Neural cell (in vitro differentiated cells): ENCODE measurements at regions not wholly inside any gene's neighbourhood (a gene's known extent, or its start where the extent isn't known, plus 50 kb on each side); places are given as distances from the start of the nearest gene placed in this dataset.

Experiments used
- H2AFZ ChIP-seq: fragments of 200-600, 300-800 bp; sonication (generic), shearing (Covaris generic); 2 replicates; pipeline ENCODE4 v1.6.0; 2014; ENCODE audit warnings: low read depth, mild to moderate bottlenecking, antibody characterized with exemption, low read length, moderate library complexity
- H3F3A ChIP-seq: fragments of 200-600 bp; shearing (Covaris generic); 2 replicates; pipeline ENCODE4 v1.6.1; 2016; ENCODE audit warnings: mild to moderate bottlenecking, moderate library complexity, mixed read lengths, antibody characterized with exemption, low read length; ENCODE audit not compliant: insufficient read depth, poor library complexity, severe bottlenecking
- H3K27ac ChIP-seq: fragments of 200-600, 300-800 bp; sonication (generic), shearing (Covaris generic); 2 replicates; pipeline ENCODE4 v1.5.1; 2014; ENCODE audit warnings: mild to moderate bottlenecking, low read length, moderate library complexity
- H3K27me3 ChIP-seq: fragments of 300-800, 200-600 bp; sonication (generic), shearing (Covaris generic); 2 replicates; pipeline ENCODE4 v1.6.0; 2014; ENCODE audit warnings: mild to moderate bottlenecking, low read depth, low read length, moderate library complexity; ENCODE audit not compliant: insufficient read depth
- H3K36me3 ChIP-seq: fragments of 300-800, 200-600 bp; sonication (generic), shearing (Covaris generic); 2 replicates; pipeline ENCODE4 v1.5.1; 2014; ENCODE audit warnings: mild to moderate bottlenecking, antibody characterized with exemption, low read length, moderate library complexity; ENCODE audit not compliant: insufficient read depth
- H3K4me2 ChIP-seq: fragments of 300-800, 200-600 bp; sonication (generic), shearing (Covaris generic); 2 replicates; pipeline ENCODE4 v1.6.0; 2014; ENCODE audit warnings: mild to moderate bottlenecking, low read length
- H3K4me3 ChIP-seq: fragments of 300-800, 200-600 bp; sonication (generic), shearing (Covaris generic); 2 replicates; pipeline ENCODE4 v1.5.1; 2014; ENCODE audit warnings: mild to moderate bottlenecking, low read length, moderate library complexity
- H3K79me2 ChIP-seq: fragments of 200-600 bp; shearing (Covaris generic); replicated peaks from 2 replicates; pipeline ENCODE4 v1.6.0; 2014; ENCODE audit warnings: mild to moderate bottlenecking, low read length, moderate library complexity; ENCODE audit not compliant: insufficient read depth
- H3K9ac ChIP-seq: fragments of 300-800, 200-600 bp; sonication (generic), shearing (Covaris generic); 2 replicates; pipeline ENCODE4 v1.6.1; 2016; ENCODE audit warnings: mild to moderate bottlenecking, low read length, mixed read lengths
- H3K9me2 ChIP-seq: fragments of 200-600 bp; shearing (Covaris generic); 2 replicates; pipeline ENCODE4 v1.6.1; 2016; ENCODE audit warnings: mild to moderate bottlenecking, low read length, mixed read lengths; ENCODE audit not compliant: insufficient read depth
- H3K9me3 ChIP-seq: fragments of 200-600, 300-800 bp; sonication (generic), shearing (Covaris generic); 2 replicates; pipeline ENCODE4 v1.6.1; 2016; ENCODE audit warnings: mild to moderate bottlenecking, mixed run types, low read length, moderate library complexity, mixed read lengths
- H4K20me1 ChIP-seq: fragments of 200-600 bp; shearing (Covaris generic); 2 replicates; pipeline ENCODE4 v1.6.1; 2016; ENCODE audit warnings: mild to moderate bottlenecking, mixed run types; ENCODE audit not compliant: insufficient read depth
- EP300 ChIP-seq: fragments of 450-650 bp; conservative IDR thresholded peaks from 2 replicates; pipeline ENCODE4 v1.6.1; 2014; ENCODE audit warnings: antibody characterized with exemption, mild to moderate bottlenecking, moderate library complexity; ENCODE audit not compliant: poor library complexity, severe bottlenecking
- EZH2 ChIP-seq: fragments of 200-600, 300-800 bp; shearing (Covaris generic), sonication (generic); IDR thresholded peaks from 2 replicates; pipeline ENCODE4 v1.6.1; 2014; ENCODE audit warnings: antibody characterized with exemption, low read length, borderline replicate concordance, mild to moderate bottlenecking; ENCODE audit not compliant: insufficient read depth, poor library complexity, severe bottlenecking
- MXI1 ChIP-seq: fragments of 450-650 bp; conservative IDR thresholded peaks from 2 replicates; pipeline ENCODE4 v1.6.1; 2014; ENCODE audit warnings: antibody characterized with exemption, mild to moderate bottlenecking; ENCODE audit not compliant: poor library complexity, severe bottlenecking
- POLR2AphosphoS5 ChIP-seq: IDR thresholded peaks from 2 replicates; pipeline ENCODE4 v1.6.1; 2012
- RAD21 ChIP-seq: fragments of 450-650 bp; conservative IDR thresholded peaks from 2 replicates; pipeline ENCODE4 v1.6.1; 2014; ENCODE audit warnings: antibody characterized with exemption, mild to moderate bottlenecking, moderate library complexity
- SMC3 ChIP-seq: fragments of 450-650 bp; conservative IDR thresholded peaks from 2 replicates; pipeline ENCODE4 v1.6.1; 2014; ENCODE audit warnings: antibody characterized with exemption, mild to moderate bottlenecking, moderate library complexity; ENCODE audit not compliant: poor library complexity
- TAF1 ChIP-seq: IDR thresholded peaks from 2 replicates; pipeline ENCODE4 v1.6.1; 2012; ENCODE audit warnings: low read depth
- TF ChIP-seq, protein P1 (sequence below): fragments of 450-650 bp; IDR thresholded peaks from 2 replicates; pipeline ENCODE4 v1.5.1; 2014; ENCODE audit warnings: antibody characterized with exemption, mild to moderate bottlenecking, moderate library complexity; ENCODE audit not compliant: poor library complexity, severe bottlenecking
- TF ChIP-seq, protein P2 (sequence below): IDR thresholded peaks from 2 replicates; pipeline ENCODE4 v1.6.1; 2012; ENCODE audit warnings: borderline replicate concordance

DNA sequence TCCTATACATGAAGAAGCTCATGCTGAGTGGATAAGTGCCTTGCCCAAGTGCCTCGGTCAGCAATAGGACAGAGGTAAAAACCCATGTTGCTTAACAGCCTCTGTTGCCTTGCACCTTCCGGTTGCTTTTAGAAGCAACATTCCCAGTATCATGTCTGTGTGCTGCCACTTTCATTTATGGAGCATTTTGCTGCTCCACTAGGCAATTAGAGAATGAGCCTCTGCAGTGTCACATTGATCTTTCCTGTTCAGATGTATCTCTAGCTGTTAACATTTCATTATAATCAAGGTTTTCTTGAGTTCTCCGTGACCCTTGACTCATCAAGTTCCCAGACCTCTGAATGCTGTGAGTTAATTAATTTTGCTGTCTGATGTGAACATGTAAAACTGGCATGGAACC is 134.5 kb upstream of the EPB41L3 start:
- Histone ChIP-seq H3K9ac (no peak overlapping the region), H3K79me2 (no peaks in the 10 kb centered on the region), H3K4me2 (no peak overlapping the region), H3K36me3 (no peaks in the 10 kb centered on the region), H3F3A (no peaks in the 10 kb centered on the region), H3K27ac (no peak overlapping the region), H3K9me2 (no peaks in the 10 kb centered on the region), H3K9me3 (no peaks in the 10 kb centered on the region), H2AFZ (no peak overlapping the region), H3K4me3 (peak overlapping the region; percentile 11), H3K27me3 (no peaks in the 10 kb centered on the region), H4K20me1 (no peaks in the 10 kb centered on the region)
- TF ChIP-seq MXI1 (no peak), SMC3 (no peak), EZH2 (no peak), POLR2AphosphoS5 (peak; percentile 54), RAD21 (no peak)

GRCh38 chr18:5673616-5674015 is 129.8 kb upstream of the EPB41L3 start:
- no peak overlapping the region for H3K4me3 ChIP-seq
- H3K36me3 ChIP-seq, result no peaks in the 10 kb centered on the region
- H3K27ac ChIP-seq, result no peak overlapping the region
- no peak overlapping the region for H3K9ac ChIP-seq
- H3K9me2 ChIP-seq, result no peaks in the 10 kb centered on the region
- no peaks in the 10 kb centered on the region for H3K9me3 ChIP-seq
- no peaks in the 10 kb centered on the region for H3K27me3 ChIP-seq
- no peaks in the 10 kb centered on the region for H3F3A ChIP-seq
- no peaks in the 10 kb centered on the region for H4K20me1 ChIP-seq
- no peak overlapping the region for H3K4me2 ChIP-seq
- TF ChIP-seq, protein P1, sequence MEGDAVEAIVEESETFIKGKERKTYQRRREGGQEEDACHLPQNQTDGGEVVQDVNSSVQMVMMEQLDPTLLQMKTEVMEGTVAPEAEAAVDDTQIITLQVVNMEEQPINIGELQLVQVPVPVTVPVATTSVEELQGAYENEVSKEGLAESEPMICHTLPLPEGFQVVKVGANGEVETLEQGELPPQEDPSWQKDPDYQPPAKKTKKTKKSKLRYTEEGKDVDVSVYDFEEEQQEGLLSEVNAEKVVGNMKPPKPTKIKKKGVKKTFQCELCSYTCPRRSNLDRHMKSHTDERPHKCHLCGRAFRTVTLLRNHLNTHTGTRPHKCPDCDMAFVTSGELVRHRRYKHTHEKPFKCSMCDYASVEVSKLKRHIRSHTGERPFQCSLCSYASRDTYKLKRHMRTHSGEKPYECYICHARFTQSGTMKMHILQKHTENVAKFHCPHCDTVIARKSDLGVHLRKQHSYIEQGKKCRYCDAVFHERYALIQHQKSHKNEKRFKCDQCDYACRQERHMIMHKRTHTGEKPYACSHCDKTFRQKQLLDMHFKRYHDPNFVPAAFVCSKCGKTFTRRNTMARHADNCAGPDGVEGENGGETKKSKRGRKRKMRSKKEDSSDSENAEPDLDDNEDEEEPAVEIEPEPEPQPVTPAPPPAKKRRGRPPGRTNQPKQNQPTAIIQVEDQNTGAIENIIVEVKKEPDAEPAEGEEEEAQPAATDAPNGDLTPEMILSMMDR, result no peak
- TF ChIP-seq SMC3 (no peak), POLR2AphosphoS5 (no peak), MXI1 (no peak), RAD21 (no peak), EP300 (no peak), TAF1 (no peak), EZH2 (no peak)
- TF ChIP-seq, protein P2, sequence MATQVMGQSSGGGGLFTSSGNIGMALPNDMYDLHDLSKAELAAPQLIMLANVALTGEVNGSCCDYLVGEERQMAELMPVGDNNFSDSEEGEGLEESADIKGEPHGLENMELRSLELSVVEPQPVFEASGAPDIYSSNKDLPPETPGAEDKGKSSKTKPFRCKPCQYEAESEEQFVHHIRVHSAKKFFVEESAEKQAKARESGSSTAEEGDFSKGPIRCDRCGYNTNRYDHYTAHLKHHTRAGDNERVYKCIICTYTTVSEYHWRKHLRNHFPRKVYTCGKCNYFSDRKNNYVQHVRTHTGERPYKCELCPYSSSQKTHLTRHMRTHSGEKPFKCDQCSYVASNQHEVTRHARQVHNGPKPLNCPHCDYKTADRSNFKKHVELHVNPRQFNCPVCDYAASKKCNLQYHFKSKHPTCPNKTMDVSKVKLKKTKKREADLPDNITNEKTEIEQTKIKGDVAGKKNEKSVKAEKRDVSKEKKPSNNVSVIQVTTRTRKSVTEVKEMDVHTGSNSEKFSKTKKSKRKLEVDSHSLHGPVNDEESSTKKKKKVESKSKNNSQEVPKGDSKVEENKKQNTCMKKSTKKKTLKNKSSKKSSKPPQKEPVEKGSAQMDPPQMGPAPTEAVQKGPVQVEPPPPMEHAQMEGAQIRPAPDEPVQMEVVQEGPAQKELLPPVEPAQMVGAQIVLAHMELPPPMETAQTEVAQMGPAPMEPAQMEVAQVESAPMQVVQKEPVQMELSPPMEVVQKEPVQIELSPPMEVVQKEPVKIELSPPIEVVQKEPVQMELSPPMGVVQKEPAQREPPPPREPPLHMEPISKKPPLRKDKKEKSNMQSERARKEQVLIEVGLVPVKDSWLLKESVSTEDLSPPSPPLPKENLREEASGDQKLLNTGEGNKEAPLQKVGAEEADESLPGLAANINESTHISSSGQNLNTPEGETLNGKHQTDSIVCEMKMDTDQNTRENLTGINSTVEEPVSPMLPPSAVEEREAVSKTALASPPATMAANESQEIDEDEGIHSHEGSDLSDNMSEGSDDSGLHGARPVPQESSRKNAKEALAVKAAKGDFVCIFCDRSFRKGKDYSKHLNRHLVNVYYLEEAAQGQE, result no peak
- no peak overlapping the region for H2AFZ ChIP-seq
- no peaks in the 10 kb centered on the region for H3K79me2 ChIP-seq

GRCh38 chr18:5669585-5669984 is 125.8 kb upstream of the EPB41L3 start:
- Histone ChIP-seq H3K4me3 (no peak overlapping the region), H3K9me3 (no peaks in the 10 kb centered on the region), H2AFZ (no peak overlapping the region), H3K79me2 (no peaks in the 10 kb centered on the region), H3K4me2 (no peak overlapping the region), H3K9ac (no peak overlapping the region), H3F3A (no peaks in the 10 kb centered on the region), H3K9me2 (no peaks in the 10 kb centered on the region), H3K27me3 (no peaks in the 10 kb centered on the region), H4K20me1 (no peaks in the 10 kb centered on the region), H3K36me3 (no peaks in the 10 kb centered on the region), H3K27ac (no peak overlapping the region)
- TF ChIP-seq POLR2AphosphoS5 (no peak), EP300 (no peak)
- TF ChIP-seq, protein P1, result no peak
